HFFc6 (cell line): ENCODE measurements at regions not wholly inside any gene's neighbourhood (a gene's known extent, or its start where the extent isn't known, plus 50 kb on each side); places are given as distances from the start of the nearest gene placed in this dataset.

Experiments used
- DNase-seq: peaks from one replicate; pipeline ENCODE4 v3.0.0-alpha.2; 2018
- H3K27ac Mint-ChIP-seq: 2 replicates; pipeline ENCODE4 v1.8.0; 2020; ENCODE audit warnings: mild to moderate bottlenecking, mixed read lengths
- H3K27me3 Mint-ChIP-seq: 2 replicates; pipeline ENCODE4 v1.8.0; 2021; ENCODE audit warnings: mild to moderate bottlenecking, moderate library complexity, mixed read lengths; ENCODE audit not compliant: insufficient read depth
- H3K36me3 Mint-ChIP-seq: 2 replicates; pipeline ENCODE4 v1.8.0; 2021; ENCODE audit warnings: low read depth, mixed read lengths
- H3K4me1 Mint-ChIP-seq: 2 replicates; pipeline ENCODE4 v1.8.0; 2020; ENCODE audit warnings: low read depth, mixed read lengths
- H3K4me3 Mint-ChIP-seq: 2 replicates; pipeline ENCODE4 v1.8.0; 2020; ENCODE audit warnings: mild to moderate bottlenecking, moderate library complexity, mixed read lengths
- H3K9me3 Mint-ChIP-seq: 2 replicates; pipeline ENCODE4 v1.8.0; 2020; ENCODE audit warnings: mild to moderate bottlenecking, mixed read lengths
- TF ChIP-seq, protein P1 (sequence below): fragments of 200-600 bp; sonication (generic); IDR thresholded peaks from 2 replicates; pipeline ENCODE4 v1.5.0; 2021; ENCODE audit warnings: antibody characterized with exemption, mild to moderate bottlenecking

DNA sequence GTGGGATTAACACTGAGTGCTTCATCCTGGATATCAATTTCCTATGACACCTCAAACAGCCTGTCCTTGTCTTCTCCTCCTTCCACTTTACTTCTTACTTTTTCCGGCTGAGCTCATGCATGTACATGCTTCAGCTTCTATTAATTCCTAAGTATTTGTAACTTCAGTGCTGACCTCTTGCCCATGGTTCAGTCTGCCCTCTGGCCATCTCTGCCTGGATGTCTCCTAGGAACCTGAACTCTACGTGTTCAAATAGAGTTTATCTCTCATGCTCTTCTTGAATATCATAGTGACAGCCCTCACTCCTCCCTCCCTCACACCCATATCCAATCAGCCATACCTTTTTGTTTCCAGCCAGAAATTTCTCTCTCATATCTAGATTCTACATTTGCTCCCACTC lies 141.6 kb downstream of the ATP23 start:
- H3K4me1 Mint-ChIP-seq, result no peaks in the 10 kb centered on the region
- no peak overlapping the region for H3K27ac Mint-ChIP-seq
- H3K36me3 Mint-ChIP-seq, result no peaks in the 10 kb centered on the region
- no peaks in the 10 kb centered on the region for H3K9me3 Mint-ChIP-seq
- no peak overlapping the region for H3K4me3 Mint-ChIP-seq
- H3K27me3 Mint-ChIP-seq, result peaks cover 9% of the 10 kb centered on the region; the same call in 1 of the 2 replicates
- TF ChIP-seq, protein P1, sequence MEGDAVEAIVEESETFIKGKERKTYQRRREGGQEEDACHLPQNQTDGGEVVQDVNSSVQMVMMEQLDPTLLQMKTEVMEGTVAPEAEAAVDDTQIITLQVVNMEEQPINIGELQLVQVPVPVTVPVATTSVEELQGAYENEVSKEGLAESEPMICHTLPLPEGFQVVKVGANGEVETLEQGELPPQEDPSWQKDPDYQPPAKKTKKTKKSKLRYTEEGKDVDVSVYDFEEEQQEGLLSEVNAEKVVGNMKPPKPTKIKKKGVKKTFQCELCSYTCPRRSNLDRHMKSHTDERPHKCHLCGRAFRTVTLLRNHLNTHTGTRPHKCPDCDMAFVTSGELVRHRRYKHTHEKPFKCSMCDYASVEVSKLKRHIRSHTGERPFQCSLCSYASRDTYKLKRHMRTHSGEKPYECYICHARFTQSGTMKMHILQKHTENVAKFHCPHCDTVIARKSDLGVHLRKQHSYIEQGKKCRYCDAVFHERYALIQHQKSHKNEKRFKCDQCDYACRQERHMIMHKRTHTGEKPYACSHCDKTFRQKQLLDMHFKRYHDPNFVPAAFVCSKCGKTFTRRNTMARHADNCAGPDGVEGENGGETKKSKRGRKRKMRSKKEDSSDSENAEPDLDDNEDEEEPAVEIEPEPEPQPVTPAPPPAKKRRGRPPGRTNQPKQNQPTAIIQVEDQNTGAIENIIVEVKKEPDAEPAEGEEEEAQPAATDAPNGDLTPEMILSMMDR, result no peak
- DNase-seq, result no peak

DNA sequence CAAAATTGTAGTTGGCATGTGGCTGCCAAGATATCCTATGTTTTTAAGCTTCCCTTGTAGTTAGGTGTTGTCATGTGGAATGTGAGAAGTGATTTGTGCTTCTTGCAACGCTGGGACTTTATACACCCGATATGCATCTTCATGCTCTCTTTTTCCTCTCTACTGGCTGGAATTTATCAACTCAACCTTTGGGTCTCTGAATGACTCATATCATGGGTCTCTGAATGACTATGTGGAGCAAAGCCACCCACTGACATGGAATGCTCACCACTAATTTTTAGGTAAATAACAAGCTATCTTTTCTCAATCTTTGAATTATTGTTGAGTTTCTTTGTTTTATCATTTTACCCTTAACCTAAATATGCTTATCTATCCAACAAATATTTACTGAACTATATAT lies 144.6 kb downstream of the ATP23 start:
- Mint-ChIP-seq H3K4me1 (no peaks in the 10 kb centered on the region), H3K27me3 (peaks cover 7% of the 10 kb centered on the region), H3K9me3 (no peaks in the 10 kb centered on the region), H3K27ac (no peak overlapping the region), H3K4me3 (no peak overlapping the region), H3K36me3 (no peaks in the 10 kb centered on the region)
- TF ChIP-seq, protein P1, result no peak
- DNase-seq, result no peak

DNA sequence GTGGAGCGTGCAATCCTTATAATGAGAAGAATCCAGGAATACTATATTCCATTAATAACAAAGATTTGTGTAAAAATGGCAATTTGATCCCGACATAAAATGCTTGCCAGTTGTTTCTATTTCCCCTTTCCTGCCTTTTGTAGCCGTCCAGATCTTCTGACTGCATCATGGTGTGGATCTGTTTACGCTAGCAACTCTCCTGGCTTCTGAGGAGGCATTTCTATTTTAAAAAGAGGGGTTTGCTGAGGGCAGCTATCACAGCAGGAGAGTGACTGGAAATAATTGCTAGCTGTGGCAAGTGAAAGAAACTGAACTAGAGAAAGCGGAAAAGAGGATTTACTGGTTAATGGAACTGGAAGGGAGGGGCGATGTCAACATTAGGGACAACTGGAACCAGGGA lies 145.6 kb downstream of the ATP23 start:
- no peak overlapping the region for H3K4me3 Mint-ChIP-seq
- TF ChIP-seq, protein P1, result no peak
- no peaks in the 10 kb centered on the region for H3K4me1 Mint-ChIP-seq
- DNase-seq, result no peak
- peaks cover 7% of the 10 kb centered on the region for H3K27me3 Mint-ChIP-seq
- no peaks in the 10 kb centered on the region for H3K9me3 Mint-ChIP-seq
- H3K27ac Mint-ChIP-seq, result no peak overlapping the region
- no peaks in the 10 kb centered on the region for H3K36me3 Mint-ChIP-seq

DNA sequence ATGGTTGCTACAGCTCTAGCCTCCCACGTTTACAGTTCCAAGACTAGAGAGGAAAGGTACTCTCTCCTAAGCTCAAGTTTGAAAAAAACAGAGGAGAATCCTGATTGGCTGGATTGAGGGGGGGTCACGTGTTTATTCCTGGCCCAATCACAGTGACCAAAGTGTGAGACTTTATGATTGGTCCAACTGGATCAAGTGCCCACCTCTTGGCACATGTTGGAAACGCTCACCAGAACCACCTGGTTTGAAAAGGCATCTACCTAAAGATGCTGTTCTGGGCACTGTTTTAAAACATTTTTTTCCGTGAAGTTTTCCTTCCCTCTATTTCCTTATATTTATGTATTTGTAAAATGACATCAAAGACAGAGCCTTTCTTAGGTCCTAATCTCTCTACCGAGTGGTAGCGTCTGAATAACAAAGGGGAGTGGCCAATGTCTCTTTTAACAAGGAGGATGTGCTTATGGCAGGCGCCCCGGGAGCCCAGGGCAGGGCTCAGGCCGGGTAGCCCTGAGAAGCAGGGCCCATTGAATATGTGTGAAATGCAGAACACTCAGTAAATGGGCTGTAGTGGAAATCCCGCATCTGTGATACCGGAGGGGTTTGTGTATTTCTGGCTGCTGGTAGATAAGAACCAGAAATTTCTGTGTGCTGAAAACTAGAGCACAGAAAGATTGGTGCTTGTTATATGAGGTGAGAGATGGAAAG lies 146.2 kb downstream of the ATP23 start:
- H3K9me3 Mint-ChIP-seq, result no peaks in the 10 kb centered on the region
- TF ChIP-seq, protein P1, result no peak
- H3K4me3 Mint-ChIP-seq, result no peak overlapping the region
- DNase-seq, result no peak
- peaks cover 7% of the 10 kb centered on the region for H3K27me3 Mint-ChIP-seq
- H3K4me1 Mint-ChIP-seq, result no peaks in the 10 kb centered on the region
- no peaks in the 10 kb centered on the region for H3K36me3 Mint-ChIP-seq
- H3K27ac Mint-ChIP-seq, result no peak overlapping the region

DNA sequence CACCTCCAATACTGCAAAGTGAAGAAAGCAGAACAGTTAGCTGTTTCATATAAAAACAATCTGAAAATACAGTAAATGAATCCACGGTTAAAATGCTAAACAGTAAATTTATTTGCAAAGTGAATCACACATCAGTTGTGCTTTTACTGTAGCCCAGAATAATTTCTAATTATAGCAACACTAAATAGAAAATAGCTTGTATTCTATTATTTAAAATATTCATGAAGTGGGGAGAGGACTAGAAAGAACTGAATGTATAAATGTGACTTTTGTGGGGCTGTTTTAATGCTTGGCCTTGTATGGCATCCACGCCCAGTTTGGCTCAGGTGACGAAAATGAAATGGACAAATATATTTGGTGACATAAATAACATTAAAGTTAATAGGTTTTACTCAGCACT lies 148.2 kb downstream of the ATP23 start:
- no peak for DNase-seq
- Mint-ChIP-seq H3K4me3 (no peak overlapping the region), H3K4me1 (no peaks in the 10 kb centered on the region), H3K36me3 (no peaks in the 10 kb centered on the region), H3K27ac (no peak overlapping the region), H3K27me3 (peaks cover 7% of the 10 kb centered on the region), H3K9me3 (no peaks in the 10 kb centered on the region)
- TF ChIP-seq, protein P1, result no peak
